Heart left ventricle (tissue), 13 donors: ENCODE measurements at regions not wholly inside any gene's neighbourhood (a gene's known extent, or its start where the extent isn't known, plus 50 kb on each side); places are given as distances from the start of the nearest gene placed in this dataset.

Experiments
- CTCF ChIP-seq, 12 donors: fragments of 200-600 bp; sonication (generic) in 4 of 12; IDR thresholded peaks; one replicate each; pipeline versions ENCODE4 v1.5.0 to v1.8.0; 2018 to 2022; ENCODE audit warnings: antibody characterized with exemption in 12 of 12, mild to moderate bottlenecking in 5 of 12
- POLR2A ChIP-seq, 2 donors: fragments of 450-650 bp; IDR thresholded peaks; one replicate each; pipeline ENCODE4 v1.6.1; 2017; ENCODE audit warnings: antibody characterized with exemption in 2 of 2, mild to moderate bottlenecking in 2 of 2, moderate library complexity in 2 of 2
- donor health status: ischemic (EF 13 %, LVEDD 7.1; RV severe dilation, severe dysfunction).
- donor health status: DM: no; HTN: yes; CAD: no.
- donor health status: DM: no; HTN: no; CAD: no.
- donor health status: ischemic (EF 25% LVEDD 6.9; RV normal size, moderate dysfunction).
- donor health status: ischemic (EF 25% LVEDD 5.7; RV mildly dilated, moderate dysfunction).
- donor health status: ischemic (EF 35%, LVEDD 5.7; RV mildly dilated, moderate dysfunction).
- donor health status: nonischemic (EF 11% LVEDD 7.7; RV severe dilation, severe dysfunction).
- donor health status: DM: yes; HTN: yes; CAD: no.
- donor health status: PGD.
- donor health status: ischemic (EF 29% LVEDD 5.4; RV normal size, mild dysfunction).
- donor health status: nonischemic (EF 23%, LVEDD 6.1; RV moderate dilation, normal function).

- TF ChIP-seq CTCF (IDR thresholded peaks at IDR 0.05) (no peak), POLR2A (IDR thresholded peaks at IDR 0.05) (no peak)
Measured at GRCh38 chr13:60274655-60275054, 110.9 kb upstream of the DIAPH3 start.
